ENCODE measurements at regions not wholly inside any gene's neighbourhood (a gene's known extent, or its start where the extent isn't known, plus 50 kb on each side); places are given as distances from the start of the nearest gene placed in this dataset.

DNA sequence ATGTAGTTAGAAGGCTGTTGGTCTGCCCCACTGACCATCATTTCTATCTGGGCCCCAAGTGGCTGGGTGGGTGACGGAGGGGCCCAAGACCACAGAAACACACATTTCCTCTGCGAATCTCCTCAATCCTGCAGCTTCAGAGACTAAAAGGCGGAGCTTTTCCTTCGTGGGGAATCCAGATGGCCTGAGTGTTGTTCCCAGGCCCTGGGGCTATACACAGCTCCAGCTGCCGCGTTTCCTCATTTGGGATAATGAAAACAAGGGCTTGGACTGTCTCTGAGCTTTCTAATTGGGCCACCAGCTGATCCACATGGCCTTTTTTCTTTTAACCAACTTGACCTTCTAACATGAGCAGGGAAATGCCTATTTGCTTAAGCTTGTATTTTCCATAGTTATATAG is 339.9 kb downstream of the CXCL12 start:
- H3K9me3 ChIP-seq = no peaks in the 10 kb centered on the region
- TF ChIP-seq, protein P1, sequence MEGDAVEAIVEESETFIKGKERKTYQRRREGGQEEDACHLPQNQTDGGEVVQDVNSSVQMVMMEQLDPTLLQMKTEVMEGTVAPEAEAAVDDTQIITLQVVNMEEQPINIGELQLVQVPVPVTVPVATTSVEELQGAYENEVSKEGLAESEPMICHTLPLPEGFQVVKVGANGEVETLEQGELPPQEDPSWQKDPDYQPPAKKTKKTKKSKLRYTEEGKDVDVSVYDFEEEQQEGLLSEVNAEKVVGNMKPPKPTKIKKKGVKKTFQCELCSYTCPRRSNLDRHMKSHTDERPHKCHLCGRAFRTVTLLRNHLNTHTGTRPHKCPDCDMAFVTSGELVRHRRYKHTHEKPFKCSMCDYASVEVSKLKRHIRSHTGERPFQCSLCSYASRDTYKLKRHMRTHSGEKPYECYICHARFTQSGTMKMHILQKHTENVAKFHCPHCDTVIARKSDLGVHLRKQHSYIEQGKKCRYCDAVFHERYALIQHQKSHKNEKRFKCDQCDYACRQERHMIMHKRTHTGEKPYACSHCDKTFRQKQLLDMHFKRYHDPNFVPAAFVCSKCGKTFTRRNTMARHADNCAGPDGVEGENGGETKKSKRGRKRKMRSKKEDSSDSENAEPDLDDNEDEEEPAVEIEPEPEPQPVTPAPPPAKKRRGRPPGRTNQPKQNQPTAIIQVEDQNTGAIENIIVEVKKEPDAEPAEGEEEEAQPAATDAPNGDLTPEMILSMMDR (IDR thresholded peaks at IDR 0.05) = no peak
- no peak for TF ChIP-seq POLR2A (IDR thresholded peaks at IDR 0.05)
- H3K4me1 ChIP-seq = peaks cover 0 to 15% (median 0%) of the 10 kb centered on the region in 4 donors
- no peak for DNase-seq
- no peak overlapping the region for H3K4me3 ChIP-seq
- no peaks in the 10 kb centered on the region for H3K27me3 ChIP-seq
- no peaks in the 10 kb centered on the region for H3K36me3 ChIP-seq
- peak overlapping the region in 2 of 4 donors; percentile 33 to 44 for H3K27ac ChIP-seq

- DNase-seq = no peak
- TF ChIP-seq, protein P1 (IDR thresholded peaks at IDR 0.05) = no peak
- TF ChIP-seq POLR2A (IDR thresholded peaks at IDR 0.05) = no peak
- peak overlapping the region in 2 of 4 donors; percentile 33 to 44 for H3K27ac ChIP-seq
- H3K9me3 ChIP-seq = no peaks in the 10 kb centered on the region
- H3K4me1 ChIP-seq = peaks cover 0 to 15% (median 0%) of the 10 kb centered on the region in 4 donors
- no peak overlapping the region for H3K4me3 ChIP-seq
- H3K27me3 ChIP-seq = no peaks in the 10 kb centered on the region
- H3K36me3 ChIP-seq = no peaks in the 10 kb centered on the region
These were observed 340.3 kb downstream of the CXCL12 start for GRCh38 chr10:44044549-44044948.

GRCh38 chr10:44043646-44044375 is 341.1 kb downstream of the CXCL12 start:
- H3K27me3 ChIP-seq = no peaks in the 10 kb centered on the region
- peaks cover 0 to 15% (median 0%) of the 10 kb centered on the region in 4 donors for H3K4me1 ChIP-seq
- no peak for TF ChIP-seq POLR2A (IDR thresholded peaks at IDR 0.05)
- TF ChIP-seq, protein P1 (IDR thresholded peaks at IDR 0.05) = no peak
- peak overlapping the region in 2 of 4 donors; percentile 9 to 44 for H3K27ac ChIP-seq
- no peaks in the 10 kb centered on the region for H3K36me3 ChIP-seq
- no peak overlapping the region for H3K4me3 ChIP-seq
- DNase-seq = no peak
- H3K9me3 ChIP-seq = no peaks in the 10 kb centered on the region

DNA sequence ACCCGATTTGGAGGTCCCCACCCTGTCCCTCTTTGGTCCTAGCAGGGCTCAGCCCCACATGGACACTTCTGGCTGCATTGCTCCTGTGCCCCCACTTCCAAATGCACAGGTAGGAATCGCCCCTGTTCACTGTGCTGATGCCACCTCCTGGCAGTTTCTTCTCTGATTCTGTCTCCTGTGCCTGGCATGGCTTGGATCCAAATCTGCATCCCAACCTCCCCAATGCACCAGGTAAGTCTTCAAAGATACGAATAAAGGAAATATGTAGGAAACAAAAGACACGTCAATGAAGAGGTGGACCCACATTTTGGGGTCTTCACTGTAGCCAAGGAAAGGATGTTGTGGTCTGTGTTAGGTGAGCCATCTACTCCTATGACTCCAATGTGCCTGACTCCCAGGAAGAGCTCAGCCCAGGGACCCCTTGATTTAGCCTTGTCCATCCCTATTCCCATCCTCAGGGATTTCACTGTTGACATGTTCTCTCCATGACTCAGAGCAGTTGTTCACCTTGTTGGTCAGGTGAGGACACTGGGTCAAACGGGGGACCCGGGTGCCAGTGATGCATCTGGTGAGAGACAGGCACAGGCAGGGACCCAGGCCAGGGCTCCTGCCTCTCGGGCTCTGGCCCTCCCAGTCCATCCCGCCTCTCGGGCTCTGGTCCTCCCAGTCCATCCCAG is 341.8 kb downstream of the CXCL12 start:
- TF ChIP-seq, protein P1 (IDR thresholded peaks at IDR 0.05) = no peak
- no peak for TF ChIP-seq POLR2A (IDR thresholded peaks at IDR 0.05)

GRCh38 chr10:44042075-44042770 is 342.7 kb downstream of the CXCL12 start:
- Histone ChIP-seq H3K4me3 (no peak overlapping the region), H3K27ac (no peak overlapping the region), H3K9me3 (no peaks in the 10 kb centered on the region), H3K36me3 (no peaks in the 10 kb centered on the region), H3K4me1 (peaks cover 0 to 15% (median 0%) of the 10 kb centered on the region in 4 donors), H3K27me3 (no peaks in the 10 kb centered on the region)
- TF ChIP-seq, protein P1 (IDR thresholded peaks at IDR 0.05) = no peak
- TF ChIP-seq POLR2A (IDR thresholded peaks at IDR 0.05) = no peak
- no peak for DNase-seq

More for the DNA sequence above, 341.8 kb downstream of the CXCL12 start:
- Histone ChIP-seq H3K27ac (no peak overlapping the region), H3K9me3 (no peaks in the 10 kb centered on the region), H3K4me3 (no peak overlapping the region), H3K27me3 (no peaks in the 10 kb centered on the region), H3K36me3 (no peaks in the 10 kb centered on the region), H3K4me1 (peaks cover 0 to 15% (median 0%) of the 10 kb centered on the region in 4 donors)
- DNase-seq = no peak
